ENCODE measurements at regions not wholly inside any gene's neighbourhood (a gene's known extent, or its start where the extent isn't known, plus 50 kb on each side); places are given as distances from the start of the nearest gene placed in this dataset.
A peak's percentile ranks its signal among the peaks of the same experiment; 100 is the strongest.

DNA sequence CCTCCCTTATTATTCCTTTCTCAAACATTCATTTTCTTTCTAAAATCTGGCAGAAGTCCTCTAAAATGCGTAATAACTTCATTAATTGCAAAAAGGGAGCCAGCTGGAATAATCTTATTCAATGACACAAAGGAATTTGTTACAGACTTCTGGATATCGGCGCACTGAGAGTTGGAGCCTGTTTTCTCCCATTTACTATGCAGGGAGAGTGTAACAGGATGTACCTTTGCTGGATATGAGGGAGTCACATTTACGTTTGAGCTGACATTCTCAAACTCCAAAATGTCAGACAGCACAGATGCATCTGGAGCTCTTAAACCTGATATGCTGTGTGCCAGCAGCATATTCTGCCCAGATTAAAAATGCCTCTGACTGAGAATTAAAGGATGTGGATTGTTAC is 275.3 kb downstream of the TMX3 start:
- no peak for ATAC-seq
- no peak for DNase-seq (ENCODE audit: low spot score)
- intact Hi-C loops (cut with DNase I), result no loop called here

- intact Hi-C loops (cut with DNase I), result no loop called here
- ATAC-seq (peak; percentile 66), DNase-seq (ENCODE audit: low spot score) (no peak)
These were observed 275.9 kb downstream of the TMX3 start for GRCh38 chr18:68438983-68439382.

GRCh38 chr18:68438536-68438935 is 276.4 kb downstream of the TMX3 start:
- intact Hi-C loops (cut with DNase I), result no loop called here
- DNase-seq (ENCODE audit: low spot score) (no peak), ATAC-seq (no peak)

- no peak for ATAC-seq
- intact Hi-C loops (cut with DNase I), result no loop called here
- no peak for DNase-seq (ENCODE audit: low spot score)
These were observed 278.4 kb downstream of the TMX3 start for GRCh38 chr18:68436485-68436884.

GRCh38 chr18:68435581-68435980 is 279.3 kb downstream of the TMX3 start:
- DNase-seq (ENCODE audit: low spot score), result no peak
- ATAC-seq, result no peak
- intact Hi-C loops (cut with DNase I), result no loop called here

DNA sequence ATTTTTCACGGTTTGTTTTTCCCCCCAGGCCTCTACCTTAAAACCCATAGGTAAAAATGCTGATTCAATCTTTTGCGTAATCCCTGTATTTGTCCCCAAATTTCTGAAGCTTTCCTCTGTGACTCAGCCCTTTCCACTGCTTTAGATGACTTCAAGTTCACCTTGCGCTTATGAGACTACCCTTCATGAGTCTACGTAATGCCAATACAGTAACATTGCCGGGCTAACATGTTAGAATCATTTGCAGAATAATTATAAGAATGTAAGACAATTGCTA is 283.0 kb downstream of the TMX3 start:
- ATAC-seq, result no peak
- DNase-seq (ENCODE audit: low spot score), result no peak
- intact Hi-C loops (cut with DNase I), result no loop called here

GRCh38 chr18:68431111-68431921 is 283.6 kb downstream of the TMX3 start:
- DNase-seq (ENCODE audit: low spot score) (no peak), ATAC-seq (peak; percentile 41)
- intact Hi-C loops (cut with DNase I), result no loop called here

GRCh38 chr18:68429841-68430240 is 285.1 kb downstream of the TMX3 start:
- DNase-seq (ENCODE audit: low spot score), result no peak
- intact Hi-C loops (cut with DNase I), result loop anchor here (10.0 kb wide), 1 partner anchor 685 kb away; no protein-coding TSS in a partner anchor
- no peak for ATAC-seq

DNA sequence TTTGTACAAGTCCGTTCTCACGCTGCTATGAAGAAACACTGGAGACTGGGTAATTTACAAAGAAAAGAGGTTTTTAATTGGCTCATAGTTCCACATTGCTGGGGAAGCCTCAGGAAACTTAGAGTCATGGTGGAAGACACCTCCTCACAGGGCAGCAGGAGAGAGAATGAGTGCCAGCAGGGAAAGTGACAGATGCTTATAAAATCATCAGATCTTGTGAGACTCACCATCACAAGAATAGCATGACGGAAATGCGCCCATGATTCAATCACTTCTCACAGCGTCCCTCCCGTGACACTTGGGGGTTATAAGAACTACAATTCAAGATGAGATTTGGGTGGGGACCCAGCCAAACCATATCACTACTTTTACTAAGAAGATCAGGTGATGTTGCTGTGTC is 285.8 kb downstream of the TMX3 start:
- intact Hi-C loops (cut with DNase I), result loop anchor here (10.0 kb wide), 1 partner anchor 684 kb away; no protein-coding TSS in a partner anchor
- no peak for ATAC-seq
- no peak for DNase-seq (ENCODE audit: low spot score)

GRCh38 chr18:68428661-68429060 is 286.2 kb downstream of the TMX3 start:
- no peak for DNase-seq (ENCODE audit: low spot score)
- intact Hi-C loops (cut with DNase I), result loop anchor here (10.0 kb wide), 1 partner anchor 684 kb away; no protein-coding TSS in a partner anchor

DNA sequence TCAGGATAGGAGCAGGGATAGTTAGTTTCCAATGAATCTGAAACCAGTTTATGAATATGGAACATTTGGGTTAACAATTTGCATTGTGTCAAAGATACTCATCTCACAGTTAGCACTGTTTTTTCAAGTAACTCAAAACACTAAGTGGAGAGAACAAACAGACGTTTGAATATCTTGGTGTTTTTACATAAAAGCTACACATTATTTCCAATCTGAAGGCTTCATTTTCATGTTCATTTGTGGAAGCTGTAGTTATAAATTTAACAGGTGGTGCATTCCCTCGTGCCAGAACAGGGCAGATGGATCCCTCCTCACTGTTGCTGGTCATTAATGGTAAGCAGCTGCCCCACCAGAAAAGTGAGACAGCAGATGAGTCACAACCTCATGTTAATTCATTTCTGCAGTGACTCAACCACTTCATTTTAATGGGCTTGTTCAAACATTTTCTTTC is 286.9 kb downstream of the TMX3 start:
- intact Hi-C loops (cut with DNase I), result loop anchor here (10.0 kb wide), 1 partner anchor 683 kb away; no protein-coding TSS in a partner anchor
- DNase-seq (ENCODE audit: low spot score) (no peak), ATAC-seq (no peak)

More at GRCh38 chr18:68428661-68429060, 286.2 kb downstream of the TMX3 start:
- ATAC-seq, result no peak

DNA sequence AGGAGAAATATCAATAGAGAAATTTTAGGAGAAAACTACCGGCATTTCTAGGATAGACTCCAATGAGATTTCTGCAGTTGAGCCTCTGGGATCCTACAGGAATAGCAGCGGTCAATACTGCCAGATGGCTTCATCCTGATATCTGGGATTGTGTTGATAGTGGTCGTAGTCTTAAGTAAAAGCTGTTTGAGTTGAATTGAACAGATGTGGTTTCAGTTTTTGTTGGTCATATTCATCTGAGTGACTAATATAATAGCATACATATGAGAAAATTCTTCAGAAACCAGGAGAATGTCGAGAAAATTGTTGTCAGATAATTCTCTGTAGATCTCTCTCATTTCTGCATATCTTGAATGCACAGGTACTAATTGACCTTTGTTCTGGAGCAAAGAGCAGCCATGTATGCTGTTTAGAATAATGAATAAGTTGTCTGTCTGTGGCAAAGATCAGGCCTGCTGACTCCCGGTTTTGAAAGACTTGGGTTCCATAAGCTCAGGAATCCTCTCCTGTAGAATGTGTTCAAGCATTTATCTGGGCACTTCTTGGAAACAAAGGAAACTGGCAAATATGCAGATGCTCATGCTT is 288.1 kb downstream of the TMX3 start:
- no peak for ATAC-seq
- no peak for DNase-seq (ENCODE audit: low spot score)
- intact Hi-C loops (cut with DNase I), result loop anchor here (10.0 kb wide), 1 partner anchor 682 kb away; no protein-coding TSS in a partner anchor

DNA sequence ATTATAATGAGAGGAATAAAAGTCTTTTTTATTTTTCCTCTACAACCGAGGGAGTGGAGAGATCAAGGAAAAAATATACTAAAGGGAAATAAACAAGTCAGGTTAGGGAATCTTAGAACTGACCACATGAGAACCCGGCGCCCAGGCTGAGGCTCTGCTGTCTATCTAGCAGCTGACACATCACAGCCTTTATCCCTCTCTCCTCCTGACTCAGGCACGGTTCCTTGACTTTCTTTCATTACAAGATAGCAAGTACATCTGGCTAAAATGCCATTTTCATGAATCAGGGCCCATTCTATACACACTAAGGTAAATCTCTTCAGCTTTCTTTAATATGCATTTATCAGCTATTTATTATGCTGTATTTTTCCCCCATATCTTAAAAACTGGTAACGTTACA is 296.0 kb downstream of the TMX3 start:
- ATAC-seq (no peak), DNase-seq (ENCODE audit: low spot score) (no peak)
- intact Hi-C loops (cut with DNase I), result no loop called here

- ATAC-seq, result no peak
- DNase-seq (ENCODE audit: low spot score), result no peak
- intact Hi-C loops (cut with DNase I), result no loop called here
These were observed 296.6 kb downstream of the TMX3 start for GRCh38 chr18:68418226-68418868.

DNA sequence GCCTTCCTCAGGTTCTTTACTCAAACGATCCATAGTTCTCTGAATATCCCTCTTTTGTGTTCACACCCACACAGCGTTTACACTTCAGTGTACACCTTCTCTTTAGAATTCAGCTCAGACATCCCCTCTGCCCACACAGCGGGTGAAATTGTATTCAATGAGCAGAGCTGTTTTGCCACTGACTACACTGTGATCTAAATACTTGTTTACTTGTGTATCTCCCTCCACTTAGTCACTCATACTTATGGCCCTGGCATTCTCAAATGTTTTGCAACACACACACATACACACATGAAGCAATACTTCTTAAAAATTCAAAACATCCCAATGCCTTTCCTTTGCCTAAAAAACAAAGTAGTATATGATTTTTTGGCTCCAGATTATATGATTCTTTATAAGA is 297.1 kb downstream of the TMX3 start:
- intact Hi-C loops (cut with DNase I), result no loop called here
- no peak for ATAC-seq
- no peak for DNase-seq (ENCODE audit: low spot score)

- ATAC-seq (no peak), DNase-seq (ENCODE audit: low spot score) (no peak)
- intact Hi-C loops (cut with DNase I), result no loop called here
These were observed 297.6 kb downstream of the TMX3 start for GRCh38 chr18:68417166-68417799.

DNA sequence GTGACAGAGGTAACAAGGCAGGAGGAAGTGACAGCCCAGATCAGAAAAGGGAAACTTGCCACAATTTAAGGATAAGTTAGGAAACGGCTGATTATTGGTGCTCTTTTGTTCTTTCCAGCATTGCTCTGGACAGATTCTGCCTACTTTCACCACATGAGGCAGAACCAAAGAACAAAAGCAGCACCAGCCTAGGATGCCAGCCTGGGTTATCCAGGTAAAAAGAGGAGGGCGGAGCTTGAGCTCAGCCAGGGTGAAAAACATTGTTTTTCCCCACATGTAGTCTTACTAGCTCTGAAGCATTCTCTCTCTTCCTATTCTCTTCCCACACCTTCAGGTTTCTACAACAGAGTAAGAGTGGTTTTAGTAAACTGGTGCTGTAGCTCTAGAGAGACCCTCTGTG is 300.5 kb downstream of the TMX3 start:
- no peak for ATAC-seq
- DNase-seq (ENCODE audit: low spot score), result no peak
- intact Hi-C loops (cut with DNase I), result no loop called here

- intact Hi-C loops (cut with DNase I), result no loop called here
These were observed 305.3 kb downstream of the TMX3 start for GRCh38 chr18:68409576-68409975.

DNA sequence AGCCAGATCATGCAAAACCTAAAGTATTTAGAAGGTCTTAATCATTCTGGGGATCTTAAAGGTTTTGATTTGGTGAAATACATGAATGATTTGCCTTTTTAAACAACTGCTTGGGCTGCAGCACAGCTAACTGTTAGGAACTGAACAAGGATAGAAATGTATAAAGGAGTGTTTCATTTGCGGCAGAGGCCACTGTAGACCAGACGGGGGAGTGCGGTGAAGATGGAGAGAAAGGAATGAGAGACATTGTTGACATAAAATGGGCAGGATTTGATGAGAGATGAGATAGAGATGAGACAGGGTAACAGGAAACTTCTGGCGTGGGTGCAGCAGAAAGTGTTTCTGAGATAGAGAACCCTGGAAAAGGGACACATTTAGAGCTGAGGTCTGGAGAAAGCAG is 308.1 kb downstream of the TMX3 start:
- ATAC-seq (no peak), DNase-seq (ENCODE audit: low spot score) (no peak)
- intact Hi-C loops (cut with DNase I), result no loop called here

More at GRCh38 chr18:68409576-68409975, 305.3 kb downstream of the TMX3 start:
- DNase-seq (ENCODE audit: low spot score), result no peak
- ATAC-seq, result no peak

GRCh38 chr18:68402784-68403183 is 312.1 kb downstream of the TMX3 start:
- intact Hi-C loops (cut with DNase I), result no loop called here
- ATAC-seq (no peak), DNase-seq (ENCODE audit: low spot score) (no peak)
